H9 (cell line): ENCODE measurements at regions not wholly inside any gene's neighbourhood (a gene's known extent, or its start where the extent isn't known, plus 50 kb on each side); places are given as distances from the start of the nearest gene placed in this dataset.

ENCODE experiments used
- DNase-seq: peaks from one replicate; pipeline ENCODE4 v3.0.0-alpha.2; 2017
- H2AFZ ChIP-seq: one replicate; pipeline ENCODE4 v1.6.1; 2013; ENCODE audit warnings: mild to moderate bottlenecking, low read length, control low read depth, moderate library complexity
- H2AK5ac ChIP-seq: 2 replicates; pipeline ENCODE4 v1.6.1; 2013; ENCODE audit warnings: low read length, control low read depth, mixed read lengths; ENCODE audit not compliant: insufficient read length
- H2BK120ac ChIP-seq: one replicate; pipeline ENCODE4 v1.6.1; 2013; ENCODE audit warnings: low read depth, mild to moderate bottlenecking, low read length, control low read depth, inconsistent platforms; ENCODE audit not compliant: poor library complexity, severe bottlenecking
- H2BK12ac ChIP-seq: 2 replicates; pipeline ENCODE4 v1.6.1; 2013; ENCODE audit warnings: low read length, control low read depth, mixed read lengths, low read depth; ENCODE audit not compliant: insufficient read length
- H2BK15ac ChIP-seq: 2 replicates; pipeline ENCODE4 v1.6.1; 2013; ENCODE audit warnings: low read depth, low read length, control low read depth
- H2BK20ac ChIP-seq: one replicate; pipeline ENCODE4 v1.6.1; 2013; ENCODE audit warnings: low read depth, mild to moderate bottlenecking, low read length, control low read depth, inconsistent platforms; ENCODE audit not compliant: poor library complexity, severe bottlenecking
- H2BK5ac ChIP-seq: 2 replicates; pipeline ENCODE4 v1.6.1; 2013; ENCODE audit warnings: low read length, control low read depth, mixed read lengths; ENCODE audit not compliant: insufficient read length
- H3K14ac ChIP-seq: 2 replicates; pipeline ENCODE4 v1.6.1; 2013; ENCODE audit warnings: low read length, control low read depth; ENCODE audit not compliant: insufficient read depth
- H3K18ac ChIP-seq: 2 replicates; pipeline ENCODE4 v1.6.1; 2013; ENCODE audit warnings: low read depth, mild to moderate bottlenecking, mixed read lengths, low read length, control low read depth; ENCODE audit not compliant: insufficient read length
- H3K23ac ChIP-seq: 2 replicates; pipeline ENCODE4 v1.6.1; 2013; ENCODE audit warnings: low read length, control low read depth, mixed read lengths, low read depth; ENCODE audit not compliant: insufficient read length
- H3K23me2 ChIP-seq: 2 replicates; pipeline ENCODE4 v1.6.1; 2013; ENCODE audit warnings: low read depth, mild to moderate bottlenecking, mixed read lengths, low read length, control low read depth; ENCODE audit not compliant: insufficient read length, poor library complexity, severe bottlenecking
- H3K27ac ChIP-seq: 2 replicates; pipeline ENCODE4 v1.5.1; 2013; ENCODE audit warnings: low read length, control low read depth, mixed read lengths, low read depth; ENCODE audit not compliant: insufficient read length
- H3K27me3 ChIP-seq: 2 replicates; pipeline ENCODE4 v1.6.1; 2013; ENCODE audit warnings: low read length, control low read depth, inconsistent platforms; ENCODE audit not compliant: insufficient read depth
- H3K4ac ChIP-seq: 2 replicates; pipeline ENCODE4 v1.6.1; 2013; ENCODE audit warnings: low read depth, mild to moderate bottlenecking, control low read depth, inconsistent platforms, low read length, moderate library complexity
- H3K4me1 ChIP-seq: 2 replicates; pipeline ENCODE4 v1.6.1; 2013; ENCODE audit warnings: low read length, control low read depth, inconsistent platforms; ENCODE audit not compliant: insufficient read depth
- H3K4me2 ChIP-seq: 2 replicates; pipeline ENCODE4 v1.6.1; 2013; ENCODE audit warnings: low read length, control low read depth, mixed read lengths; ENCODE audit not compliant: insufficient read length, insufficient read depth
- H3K56ac ChIP-seq: 2 replicates; pipeline ENCODE4 v1.6.1; 2013; ENCODE audit warnings: low read depth, mild to moderate bottlenecking, mixed read lengths, low read length, control low read depth; ENCODE audit not compliant: insufficient read length
- H3K79me1 ChIP-seq: 2 replicates; pipeline ENCODE4 v1.6.1; 2013; ENCODE audit warnings: low read depth, mild to moderate bottlenecking, moderate library complexity, low read length, control low read depth, inconsistent platforms; ENCODE audit not compliant: insufficient read depth, poor library complexity, severe bottlenecking
- H3K79me2 ChIP-seq: 2 replicates; pipeline ENCODE4 v1.6.1; 2013; ENCODE audit warnings: low read length, control low read depth, inconsistent platforms; ENCODE audit not compliant: insufficient read depth
- H3K9ac ChIP-seq: 2 replicates; pipeline ENCODE4 v1.6.1; 2013; ENCODE audit warnings: low read length, control low read depth, mixed read lengths; ENCODE audit not compliant: insufficient read length; ENCODE audit errors: extremely low read depth
- H3K9me3 ChIP-seq: one replicate; pipeline ENCODE4 v1.6.1; 2013; ENCODE audit warnings: low read depth, low read length, inconsistent platforms; ENCODE audit not compliant: control insufficient read depth
- H3T11ph ChIP-seq: one replicate; pipeline ENCODE4 v1.6.1; 2013; ENCODE audit warnings: mild to moderate bottlenecking, low read length, control low read depth, inconsistent platforms
- H4K20me1 ChIP-seq: one replicate; pipeline ENCODE4 v1.6.1; 2013; ENCODE audit not compliant: control insufficient read depth, insufficient read length, insufficient read depth
- H4K5ac ChIP-seq: 2 replicates; pipeline ENCODE4 v1.6.1; 2013; ENCODE audit warnings: low read depth, mild to moderate bottlenecking, mixed read lengths, low read length, control low read depth; ENCODE audit not compliant: insufficient read length
- H4K8ac ChIP-seq: replicated peaks from 2 replicates; pipeline ENCODE4 v1.6.1; 2013; ENCODE audit warnings: low read length, control low read depth, mixed read lengths, low read depth; ENCODE audit not compliant: insufficient read length
- H4K91ac ChIP-seq: 2 replicates; pipeline ENCODE4 v1.6.1; 2013; ENCODE audit warnings: low read depth, mild to moderate bottlenecking, moderate library complexity, mixed read lengths, low read length, control low read depth; ENCODE audit not compliant: insufficient read length
- H3K27ac Mint-ChIP-seq, 3 experiments: 2 replicates in 2 of 3; 3 replicates in 1 of 3; pipeline ENCODE4 v1.8.0; 2020 to 2021; ENCODE audit warnings: mixed read lengths in 3 of 3, mild to moderate bottlenecking in 1 of 3, moderate library complexity in 1 of 3
- H3K27me3 Mint-ChIP-seq: 2 replicates; pipeline ENCODE4 v1.8.0; 2021; ENCODE audit warnings: low read depth, mild to moderate bottlenecking, moderate library complexity, mixed read lengths
- H3K36me3 Mint-ChIP-seq, 3 experiments: 2 replicates in 2 of 3; 3 replicates in 1 of 3; pipeline ENCODE4 v1.8.0; 2020 to 2021; ENCODE audit warnings: low read depth in 3 of 3, mixed read lengths in 3 of 3; ENCODE audit not compliant: insufficient read depth in 1 of 3
- H3K4me1 Mint-ChIP-seq, 2 experiments: 2 replicates each; pipeline ENCODE4 v1.8.0; 2020; ENCODE audit warnings: mixed read lengths in 2 of 2
- H3K4me3 Mint-ChIP-seq, 2 experiments: 2 replicates in 1 of 2; 3 replicates in 1 of 2; pipeline ENCODE4 v1.8.0; 2020 to 2021; ENCODE audit warnings: mild to moderate bottlenecking in 2 of 2, mixed read lengths in 2 of 2, moderate library complexity in 1 of 2
- H3K9me3 Mint-ChIP-seq, 2 experiments: 2 replicates in 1 of 2; 3 replicates in 1 of 2; pipeline ENCODE4 v1.8.0; 2020; ENCODE audit warnings: mild to moderate bottlenecking in 2 of 2, mixed read lengths in 2 of 2, moderate library complexity in 1 of 2
- WGBS: extraction: QIAGEN DNeasy Blood & Tissue Kit; methylation state at CpG from one replicate; pipeline ENCODE4 v1.1.7; 2013; ENCODE audit warnings: missing lambda C conversion rate, low lambda C conversion rate, mixed read lengths; ENCODE audit not compliant: insufficient read length; ENCODE audit errors: extremely low coverage; 5-methylcytosine and 5-hydroxymethylcytosine counted together
- TF ChIP-seq, protein P1 (sequence below): fragments of 200-600 bp; sonication (generic); conservative IDR thresholded peaks from 3 replicates; pipeline ENCODE4 v1.8.0; 2021; ENCODE audit warnings: antibody characterized with exemption, mild to moderate bottlenecking

DNA sequence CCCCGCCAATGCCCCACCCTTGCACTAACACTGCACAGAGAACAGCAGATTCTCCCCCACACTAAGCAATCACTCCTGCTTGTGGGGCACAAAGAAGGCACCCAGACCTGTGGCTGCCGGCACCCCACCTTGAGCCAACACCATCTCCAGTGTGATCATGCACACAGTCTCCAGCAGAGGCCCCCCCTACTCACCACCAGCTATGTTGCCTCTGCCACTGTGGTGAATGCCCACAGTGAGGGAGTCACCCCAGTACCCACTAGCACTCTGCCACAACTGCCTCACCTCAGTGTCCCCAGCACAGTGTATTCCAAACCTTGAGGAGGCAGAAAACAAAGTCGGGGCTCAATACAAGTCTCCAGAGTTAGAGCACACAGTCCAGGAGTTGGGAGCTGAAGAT lies 261.7 kb upstream of the SSTR1 start:
- Histone ChIP-seq H2BK15ac (no peak overlapping the region), H4K20me1 (no peaks in the 10 kb centered on the region), H2BK20ac (no peak overlapping the region), H3K79me1 (no peaks in the 10 kb centered on the region), H2BK12ac (no peak overlapping the region), H3K56ac (no peak overlapping the region), H3K4ac (no peak overlapping the region), H3K18ac (no peak overlapping the region), H2AFZ (no peak overlapping the region), H3K4me2 (no peak overlapping the region), H3K23me2 (no peaks in the 10 kb centered on the region), H3K79me2 (no peaks in the 10 kb centered on the region), H3T11ph (no peak overlapping the region), H4K8ac (no peak overlapping the region), H3K4me1 (no peaks in the 10 kb centered on the region), H2BK5ac (no peak overlapping the region), H3K27me3 (no peaks in the 10 kb centered on the region), H3K27ac (no peak overlapping the region), H2AK5ac (no peak overlapping the region), H4K5ac (no peak overlapping the region), H3K23ac (no peak overlapping the region), H3K9me3 (no peaks in the 10 kb centered on the region), H2BK120ac (no peak overlapping the region), H3K14ac (no peak overlapping the region), H3K9ac (no peak overlapping the region), H4K91ac (no peak overlapping the region)
- no peak overlapping the region for H3K27ac Mint-ChIP-seq
- TF ChIP-seq, protein P1, sequence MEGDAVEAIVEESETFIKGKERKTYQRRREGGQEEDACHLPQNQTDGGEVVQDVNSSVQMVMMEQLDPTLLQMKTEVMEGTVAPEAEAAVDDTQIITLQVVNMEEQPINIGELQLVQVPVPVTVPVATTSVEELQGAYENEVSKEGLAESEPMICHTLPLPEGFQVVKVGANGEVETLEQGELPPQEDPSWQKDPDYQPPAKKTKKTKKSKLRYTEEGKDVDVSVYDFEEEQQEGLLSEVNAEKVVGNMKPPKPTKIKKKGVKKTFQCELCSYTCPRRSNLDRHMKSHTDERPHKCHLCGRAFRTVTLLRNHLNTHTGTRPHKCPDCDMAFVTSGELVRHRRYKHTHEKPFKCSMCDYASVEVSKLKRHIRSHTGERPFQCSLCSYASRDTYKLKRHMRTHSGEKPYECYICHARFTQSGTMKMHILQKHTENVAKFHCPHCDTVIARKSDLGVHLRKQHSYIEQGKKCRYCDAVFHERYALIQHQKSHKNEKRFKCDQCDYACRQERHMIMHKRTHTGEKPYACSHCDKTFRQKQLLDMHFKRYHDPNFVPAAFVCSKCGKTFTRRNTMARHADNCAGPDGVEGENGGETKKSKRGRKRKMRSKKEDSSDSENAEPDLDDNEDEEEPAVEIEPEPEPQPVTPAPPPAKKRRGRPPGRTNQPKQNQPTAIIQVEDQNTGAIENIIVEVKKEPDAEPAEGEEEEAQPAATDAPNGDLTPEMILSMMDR, result no peak
- DNase-seq, result no peak
- H3K4me3 Mint-ChIP-seq, result no peak overlapping the region
- WGBS, result no CpG with 5 or more reads among the region's 3 CpGs
- peaks cover 4% of the 10 kb centered on the region for H3K27me3 Mint-ChIP-seq
- peaks cover 18 to 42% (median 31%) of the 10 kb centered on the region in 3 experiments for H3K36me3 Mint-ChIP-seq
- H3K9me3 Mint-ChIP-seq, result peaks cover 39 to 61% of the 10 kb centered on the region in 2 experiments
- H3K4me1 Mint-ChIP-seq, result no peaks in the 10 kb centered on the region
